GM12878 (cell line): ENCODE measurements at regions not wholly inside any gene's neighbourhood (a gene's known extent, or its start where the extent isn't known, plus 50 kb on each side); places are given as distances from the start of the nearest gene placed in this dataset.

Source experiments
- ATAC-seq: fragments of 200-7000 bp; cut with Tn5 transposase; 3 replicates; pipeline ENCODE4 v1.9.1; 2020; ENCODE audit warnings: mild to moderate bottlenecking, moderate library complexity
- BruUV-seq: library from RNA; stranded (reverse); fragments of 400-500 nt; replicated peaks from 2 replicates; lab custom pipeline; 2021; lab: Mats Ljungman, UMichigan
- CTCF ChIA-PET: fragments of 300-600 bp; sonication (Branson Sonifier 250); formaldehyde crosslinking; extraction: SDS; loops from one replicate; lab custom pipeline; 2021; ENCODE audit warnings: inconsistent platforms; lab: Yijun Ruan, JAX
- POLR2A ChIA-PET: fragments of 350-600 bp; formaldehyde crosslinking; extraction: SDS; loops from one replicate; lab custom pipeline; 2021; ENCODE audit warnings: inconsistent platforms; lab: Charles Lee
- RAD21 ChIA-PET: fragments of 300-600 bp; sonication (Branson Sonifier 250); formaldehyde crosslinking; loops from one replicate; lab custom pipeline; 2023; ENCODE audit warnings: antibody characterized with exemption; ENCODE audit not compliant: unreplicated experiment; lab: Charles Lee
- SMC1A ChIA-PET: fragments of 300-600 bp; sonication (Branson Sonifier 250); formaldehyde crosslinking; loops from one replicate; lab custom pipeline; 2023; ENCODE audit not compliant: unreplicated experiment, uncharacterized antibody; lab: Charles Lee
- DNase-seq: peaks from one replicate; pipeline ENCODE4 v3.0.0-alpha.2; 2011; ENCODE audit warnings: low read depth, low spot score
- FAIRE-seq: peaks from 3 replicates; lab custom pipeline; 2011; peaks lifted over from hg19 to GRCh38; lab: Jason Lieb, UNC
- H2AFZ ChIP-seq: 2 replicates; pipeline ENCODE4 v1.6.0; 2011; ENCODE audit warnings: low read depth, low read length, control low read depth; ENCODE audit not compliant: control insufficient read depth
- H3K27ac ChIP-seq: 2 replicates; pipeline ENCODE4 v1.5.1; 2011; ENCODE audit warnings: control low read depth; ENCODE audit not compliant: control insufficient read depth, insufficient read depth
- H3K27me3 ChIP-seq, 2 experiments: replicated peaks in 1 of 2; 2 replicates each; pipeline versions ENCODE4 v1.6.0 to v1.6.1; 2011; ENCODE audit warnings: low read length in 1 of 2; ENCODE audit not compliant: control insufficient read depth in 2 of 2, insufficient read depth in 2 of 2
- H3K36me3 ChIP-seq, 2 experiments: 2 replicates each; pipeline ENCODE4 v1.5.1; 2011; ENCODE audit warnings: low read length in 1 of 2; ENCODE audit not compliant: control insufficient read depth in 2 of 2, insufficient read depth in 2 of 2
- H3K4me1 ChIP-seq: 2 replicates; pipeline ENCODE4 v1.6.1; 2011; ENCODE audit warnings: mild to moderate bottlenecking, low read length, moderate library complexity, mixed read lengths; ENCODE audit not compliant: control insufficient read depth, insufficient read depth
- H3K4me2 ChIP-seq: 2 replicates; pipeline ENCODE4 v1.6.0; 2011; ENCODE audit warnings: control low read depth; ENCODE audit not compliant: control insufficient read depth, insufficient read depth
- H3K4me3 ChIP-seq: fragments of 200-600 bp; sonication (generic); 2 replicates; pipeline ENCODE4 v1.5.1; 2016
- H3K79me2 ChIP-seq: 2 replicates; pipeline ENCODE4 v1.6.0; 2011; ENCODE audit warnings: low read length; ENCODE audit not compliant: control insufficient read depth, insufficient read depth
- H3K9ac ChIP-seq: 2 replicates; pipeline ENCODE4 v1.8.0; 2011; ENCODE audit warnings: low read length, control low read depth, mixed read lengths; ENCODE audit not compliant: control insufficient read depth, insufficient read depth
- H3K9me3 ChIP-seq: replicated peaks from 3 replicates; pipeline ENCODE4 v1.5.1; 2011; ENCODE audit warnings: mild to moderate bottlenecking, low read length; ENCODE audit not compliant: control insufficient read depth, insufficient read depth
- H4K20me1 ChIP-seq: 2 replicates; pipeline ENCODE4 v1.6.0; 2011; ENCODE audit not compliant: control insufficient read depth, insufficient read depth
- BHLHE40 ChIP-seq, 2 experiments: fragments of 450-650 bp in 1 of 2; IDR thresholded peaks; 2 replicates each; pipeline ENCODE4 v1.6.1; 2011 to 2017; ENCODE audit warnings: low read depth in 2 of 2, borderline replicate concordance in 1 of 2, improper control_type of control experiment in 1 of 2, low read length in 1 of 2, mild to moderate bottlenecking in 1 of 2
- BMI1 ChIP-seq: fragments of 450-650 bp; IDR thresholded peaks from 2 replicates; pipeline ENCODE4 v1.6.1; 2016; ENCODE audit warnings: mild to moderate bottlenecking, moderate library complexity, borderline replicate concordance
- BRCA1 ChIP-seq: IDR thresholded peaks from 2 replicates; pipeline ENCODE4 v1.6.1; 2011; ENCODE audit warnings: low read depth, low read length, improper control_type of control experiment
- CBX5 ChIP-seq: sonication (generic); IDR thresholded peaks from 2 replicates; pipeline ENCODE4 v1.6.1; 2016; ENCODE audit warnings: low read depth, moderate library complexity, mild to moderate bottlenecking, inconsistent platforms
- CEBPB ChIP-seq, 2 experiments: fragments of 150-350 bp in 1 of 2; IDR thresholded peaks; 2 replicates each; pipeline ENCODE4 v1.6.1; 2012 to 2014; ENCODE audit warnings: low read depth in 2 of 2, low read length in 2 of 2, borderline replicate concordance in 1 of 2, inconsistent platforms in 1 of 2
- ESRRA ChIP-seq: IDR thresholded peaks from 2 replicates; pipeline ENCODE4 v1.6.1; 2012; ENCODE audit warnings: mild to moderate bottlenecking, low read length, improper control_type of control experiment
- HDGF ChIP-seq: fragments of 450-650 bp; IDR thresholded peaks from 2 replicates; pipeline ENCODE4 v1.6.1; 2016; ENCODE audit warnings: antibody characterized with exemption
- MTA2 ChIP-seq: fragments of 450-650 bp; IDR thresholded peaks from 2 replicates; pipeline ENCODE4 v1.6.1; 2016; ENCODE audit warnings: low read depth, mild to moderate bottlenecking, moderate library complexity
- NFIC ChIP-seq: IDR thresholded peaks from 2 replicates; pipeline ENCODE4 v1.6.1; 2012; ENCODE audit warnings: low read depth, mild to moderate bottlenecking, inconsistent platforms, low read length, moderate library complexity
- NR2F1 ChIP-seq: fragments of 450-650 bp; conservative IDR thresholded peaks from 2 replicates; pipeline ENCODE4 v1.6.1; 2017; ENCODE audit warnings: mild to moderate bottlenecking
- RELA ChIP-seq: fragments of 450-650 bp; IDR thresholded peaks from 2 replicates; pipeline ENCODE4 v1.8.0; 2014; ENCODE audit warnings: borderline replicate concordance; ENCODE audit not compliant: partially characterized antibody
- RFX5 ChIP-seq: IDR thresholded peaks from 2 replicates; pipeline ENCODE4 v1.6.1; 2011; ENCODE audit warnings: low read depth, low read length, improper control_type of control experiment
- SPI1 ChIP-seq: IDR thresholded peaks from 2 replicates; pipeline ENCODE4 v1.6.1; 2011; ENCODE audit warnings: low read depth, mild to moderate bottlenecking, low read length, moderate library complexity, borderline replicate concordance; ENCODE audit not compliant: insufficient read depth
- TCF7 ChIP-seq: IDR thresholded peaks from 2 replicates; pipeline ENCODE4 v1.6.1; 2014; ENCODE audit warnings: antibody characterized with exemption, borderline replicate concordance
- USF2 ChIP-seq: IDR thresholded peaks from 2 replicates; pipeline ENCODE4 v1.6.1; 2011; ENCODE audit warnings: low read depth, low read length, improper control_type of control experiment, borderline replicate concordance
- WRNIP1 ChIP-seq: IDR thresholded peaks from 2 replicates; pipeline ENCODE4 v1.6.1; 2011; ENCODE audit warnings: low read depth, low read length, improper control_type of control experiment, borderline replicate concordance
- YBX1 ChIP-seq: fragments of 450-650 bp; IDR thresholded peaks from 2 replicates; pipeline ENCODE4 v1.6.1; 2016; ENCODE audit warnings: antibody characterized with exemption
- WGBS: methylation state at CpG from one replicate; pipeline ENCODE4 v1.1.6; 2016; ENCODE audit warnings: low lambda C conversion rate; ENCODE audit not compliant: insufficient replicate concordance, insufficient coverage; ENCODE audit errors: missing lambda C conversion rate; 5-methylcytosine and 5-hydroxymethylcytosine counted together
- in situ Hi-C: fragments of 300-500 bp; cut with MboI; formaldehyde crosslinking; loops from 9 replicates; pipeline ENCODE4 v1.14.3; 2018; ENCODE audit warnings: mixed read lengths
- intact Hi-C: fragments of 100-400 bp; cut with micrococcal nuclease; formaldehyde crosslinking; loops from one replicate; pipeline ENCODE4 v1.14.2; 2022; ENCODE audit not compliant: unreplicated experiment
- TF ChIP-seq, protein P1 (sequence below): fragments of 450-650 bp; IDR thresholded peaks from 2 replicates; pipeline ENCODE4 v1.6.1; 2016; ENCODE audit warnings: mild to moderate bottlenecking, moderate library complexity, borderline replicate concordance
- TF ChIP-seq, protein P2 (sequence below): IDR thresholded peaks from 2 replicates; pipeline ENCODE4 v1.6.1; 2011; ENCODE audit warnings: low read depth, mild to moderate bottlenecking, low read length, moderate library complexity, borderline replicate concordance; ENCODE audit errors: extremely low read depth

- TF ChIP-seq YBX1 = no peak
Observed at GRCh38 chr1:234827181-234827580, 217.2 kb upstream of the IRF2BP2 start (continued).

GRCh38 chr1:234826352-234826751 is 216.4 kb upstream of the IRF2BP2 start:
- no peak overlapping the region for H3K27ac ChIP-seq
- ChIA-PET RAD21 (interaction anchor here (0.8 kb wide), 1 partner anchor 215 kb away, joined by 3 read pairs; no protein-coding TSS in a partner anchor), CTCF (interaction anchor here (0.6 kb wide), 2 partner anchors 53 to 54 kb away, joined by 3 to 4 read pairs; no protein-coding TSS in a partner anchor), SMC1A (interaction anchor here (1.4 kb wide), 1 partner anchor 25 kb away, joined by 5 read pairs; no protein-coding TSS in a partner anchor), POLR2A (interaction anchor here (3.1 kb wide), 1 partner anchor 13 kb away, joined by 10 read pairs; no protein-coding TSS in a partner anchor)
- 69% methylated on average over 7 of the region's 7 CpGs for WGBS
- no peak for DNase-seq
- H3K4me3 ChIP-seq = no peak overlapping the region
- in situ Hi-C loops = loop anchor here (25.0 kb wide), 1 partner anchor 89 kb away; no protein-coding TSS in a partner anchor
- intact Hi-C loops = no loop called here
- H3K4me1 ChIP-seq = no peaks in the 10 kb centered on the region
- FAIRE-seq = no peak
- no peaks in the 10 kb centered on the region for H3K36me3 ChIP-seq
- no peaks in the 10 kb centered on the region for H3K27me3 ChIP-seq
- no peaks in the 10 kb centered on the region; the same call in 1 of the 3 replicates for H3K9me3 ChIP-seq
- no peaks in the 10 kb centered on the region for H4K20me1 ChIP-seq
- H3K79me2 ChIP-seq = no peaks in the 10 kb centered on the region
- no peak for ATAC-seq
- H3K9ac ChIP-seq = no peak overlapping the region
- no peak overlapping the region for H3K4me2 ChIP-seq
- BruUV-seq = no TSS peak
- no peak overlapping the region for H2AFZ ChIP-seq
- TF ChIP-seq MTA2 (no peak), CEBPB (IDR thresholded peaks at IDR 0.05; ENCODE audit: borderline replicate concordance in 1 of 2, low read depth in 2 of 2, low read length in 2 of 2) (no peak), RFX5 (no peak), SPI1 (no peak), BHLHE40 (IDR thresholded peaks at IDR 0.05; ENCODE audit: borderline replicate concordance in 1 of 2, low read depth in 2 of 2, low read length in 1 of 2) (no peak), BRCA1 (no peak), WRNIP1 (no peak), RELA (no peak), USF2 (no peak), HDGF (no peak), NR2F1 (no peak), TCF7 (no peak), ESRRA (no peak), YBX1 (no peak), NFIC (no peak), BMI1 (no peak), CBX5 (no peak)
- TF ChIP-seq, protein P1, sequence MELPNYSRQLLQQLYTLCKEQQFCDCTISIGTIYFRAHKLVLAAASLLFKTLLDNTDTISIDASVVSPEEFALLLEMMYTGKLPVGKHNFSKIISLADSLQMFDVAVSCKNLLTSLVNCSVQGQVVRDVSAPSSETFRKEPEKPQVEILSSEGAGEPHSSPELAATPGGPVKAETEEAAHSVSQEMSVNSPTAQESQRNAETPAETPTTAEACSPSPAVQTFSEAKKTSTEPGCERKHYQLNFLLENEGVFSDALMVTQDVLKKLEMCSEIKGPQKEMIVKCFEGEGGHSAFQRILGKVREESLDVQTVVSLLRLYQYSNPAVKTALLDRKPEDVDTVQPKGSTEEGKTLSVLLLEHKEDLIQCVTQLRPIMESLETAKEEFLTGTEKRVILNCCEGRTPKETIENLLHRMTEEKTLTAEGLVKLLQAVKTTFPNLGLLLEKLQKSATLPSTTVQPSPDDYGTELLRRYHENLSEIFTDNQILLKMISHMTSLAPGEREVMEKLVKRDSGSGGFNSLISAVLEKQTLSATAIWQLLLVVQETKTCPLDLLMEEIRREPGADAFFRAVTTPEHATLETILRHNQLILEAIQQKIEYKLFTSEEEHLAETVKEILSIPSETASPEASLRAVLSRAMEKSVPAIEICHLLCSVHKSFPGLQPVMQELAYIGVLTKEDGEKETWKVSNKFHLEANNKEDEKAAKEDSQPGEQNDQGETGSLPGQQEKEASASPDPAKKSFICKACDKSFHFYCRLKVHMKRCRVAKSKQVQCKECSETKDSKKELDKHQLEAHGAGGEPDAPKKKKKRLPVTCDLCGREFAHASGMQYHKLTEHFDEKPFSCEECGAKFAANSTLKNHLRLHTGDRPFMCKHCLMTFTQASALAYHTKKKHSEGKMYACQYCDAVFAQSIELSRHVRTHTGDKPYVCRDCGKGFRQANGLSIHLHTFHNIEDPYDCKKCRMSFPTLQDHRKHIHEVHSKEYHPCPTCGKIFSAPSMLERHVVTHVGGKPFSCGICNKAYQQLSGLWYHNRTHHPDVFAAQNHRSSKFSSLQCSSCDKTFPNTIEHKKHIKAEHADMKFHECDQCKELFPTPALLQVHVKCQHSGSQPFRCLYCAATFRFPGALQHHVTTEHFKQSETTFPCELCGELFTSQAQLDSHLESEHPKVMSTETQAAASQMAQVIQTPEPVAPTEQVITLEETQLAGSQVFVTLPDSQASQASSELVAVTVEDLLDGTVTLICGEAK = no peak
- TF ChIP-seq, protein P2, sequence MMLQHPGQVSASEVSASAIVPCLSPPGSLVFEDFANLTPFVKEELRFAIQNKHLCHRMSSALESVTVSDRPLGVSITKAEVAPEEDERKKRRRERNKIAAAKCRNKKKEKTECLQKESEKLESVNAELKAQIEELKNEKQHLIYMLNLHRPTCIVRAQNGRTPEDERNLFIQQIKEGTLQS = no peak
- TF ChIP-seq, all 136 proteins: peak for 0
